Activated CD4-positive, alpha-beta T cell treated with anti-CD3 and anti-CD28 coated beads, Interleukin-2, amount 10 ng/mL, durations not matched to agents 7 days and 5 days (primary cell): ENCODE measurements at regions not wholly inside any gene's neighbourhood (a gene's known extent, or its start where the extent isn't known, plus 50 kb on each side); places are given as distances from the start of the nearest gene placed in this dataset.

Source experiments
- CTCF ChIA-PET: fragments of 350-600 bp; sonication (Branson Sonifier 250); formaldehyde crosslinking; loops from one replicate; lab custom pipeline; 2021; ENCODE audit warnings: antibody characterized with exemption; lab: Charles Lee
- POLR2A ChIA-PET: fragments of 350-600 bp; sonication (Branson Sonifier 250); formaldehyde crosslinking; loops from one replicate; lab custom pipeline; 2021; ENCODE audit warnings: antibody characterized with exemption; lab: Charles Lee
- DNase-seq: peaks from one replicate; pipeline ENCODE4 v3.0.0-alpha.2; 2020
- H3K27ac Mint-ChIP-seq: one replicate; pipeline ENCODE4 v1.8.0; 2021; ENCODE audit warnings: mild to moderate bottlenecking, moderate library complexity, mixed read lengths
- H3K27me3 Mint-ChIP-seq: one replicate; pipeline ENCODE4 v1.8.0; 2021; ENCODE audit warnings: mixed read lengths
- H3K36me3 Mint-ChIP-seq: one replicate; pipeline ENCODE4 v1.8.0; 2021; ENCODE audit warnings: low read depth, mixed read lengths
- H3K4me1 Mint-ChIP-seq: one replicate; pipeline ENCODE4 v1.8.0; 2021; ENCODE audit warnings: mixed read lengths
- H3K4me3 Mint-ChIP-seq: one replicate; pipeline ENCODE4 v1.8.0; 2021; ENCODE audit warnings: mild to moderate bottlenecking, moderate library complexity, mixed read lengths
- H3K9me3 Mint-ChIP-seq: one replicate; pipeline ENCODE4 v1.8.0; 2021; ENCODE audit warnings: mixed read lengths

DNA sequence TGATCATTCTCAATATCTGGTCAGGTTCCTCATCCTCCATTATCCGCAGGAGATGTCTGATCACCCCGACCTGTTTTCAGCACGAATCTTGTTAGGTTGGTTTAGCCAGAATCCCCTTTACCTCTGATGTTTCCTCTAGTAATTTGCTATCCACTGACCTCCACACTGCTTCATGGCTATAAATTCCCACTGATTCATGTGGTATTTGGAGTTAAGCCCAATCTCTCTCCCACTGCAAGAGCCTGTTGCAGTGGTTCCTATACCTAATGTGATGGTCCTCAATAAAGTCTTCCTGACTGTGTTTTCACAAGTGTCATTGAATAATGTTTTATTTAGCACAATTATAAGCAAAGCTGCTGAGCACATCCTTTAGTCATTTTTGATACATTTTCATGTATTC, 124.8 kb upstream of the CNTN3 start:
- no peak overlapping the region for H3K4me3 Mint-ChIP-seq
- H3K27ac Mint-ChIP-seq, result no peak overlapping the region
- H3K4me1 Mint-ChIP-seq, result no peaks in the 10 kb centered on the region

GRCh38 chr3:74722211-74722610, 107.8 kb upstream of the CNTN3 start:
- Mint-ChIP-seq H3K27ac (no peak overlapping the region), H3K9me3 (no peaks in the 10 kb centered on the region), H3K27me3 (no peaks in the 10 kb centered on the region), H3K4me3 (no peak overlapping the region), H3K4me1 (no peaks in the 10 kb centered on the region), H3K36me3 (no peaks in the 10 kb centered on the region)
- CTCF ChIA-PET, result no interaction called here
- POLR2A ChIA-PET, result no interaction called here
- DNase-seq, result no peak

More for the DNA sequence above, 124.8 kb upstream of the CNTN3 start:
- H3K36me3 Mint-ChIP-seq, result no peaks in the 10 kb centered on the region
- H3K27me3 Mint-ChIP-seq, result no peaks in the 10 kb centered on the region
- POLR2A ChIA-PET, result no interaction called here
- CTCF ChIA-PET, result no interaction called here
- no peak for DNase-seq
- peaks cover 2% of the 10 kb centered on the region for H3K9me3 Mint-ChIP-seq

DNA sequence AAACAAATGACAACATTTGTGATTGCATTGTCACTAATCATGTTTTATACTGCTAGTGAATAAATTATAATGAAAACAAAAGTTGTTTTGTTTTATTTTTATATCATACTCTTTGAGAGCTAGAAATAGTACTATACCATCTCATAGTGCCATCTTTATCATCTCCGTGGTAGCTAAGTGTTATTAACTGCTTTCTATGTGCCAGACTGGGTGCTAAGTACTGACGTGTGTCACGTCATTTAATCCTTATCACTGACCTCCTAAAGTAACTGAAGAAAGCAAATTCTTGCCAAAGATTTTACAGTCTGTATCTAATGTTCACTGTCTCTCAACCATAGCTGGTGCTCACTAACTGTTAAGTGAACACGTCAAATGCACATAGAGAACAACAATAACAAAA, 99.5 kb upstream of the CNTN3 start:
- Mint-ChIP-seq H3K4me1 (no peaks in the 10 kb centered on the region), H3K9me3 (peaks cover 14% of the 10 kb centered on the region), H3K27me3 (no peaks in the 10 kb centered on the region), H3K27ac (no peak overlapping the region), H3K4me3 (no peak overlapping the region), H3K36me3 (no peaks in the 10 kb centered on the region)
- DNase-seq, result no peak
- ChIA-PET POLR2A (no interaction called here), CTCF (interaction anchor here (0.6 kb wide), 1 partner anchor 753 kb away, joined by 3 read pairs; no protein-coding TSS in a partner anchor)

GRCh38 chr3:74711913-74712512, 97.6 kb upstream of the CNTN3 start:
- Mint-ChIP-seq H3K27me3 (no peaks in the 10 kb centered on the region), H3K4me1 (no peaks in the 10 kb centered on the region), H3K9me3 (peaks cover 14% of the 10 kb centered on the region), H3K4me3 (no peak overlapping the region), H3K27ac (no peak overlapping the region), H3K36me3 (no peaks in the 10 kb centered on the region)
- POLR2A ChIA-PET, result no interaction called here
- DNase-seq, result no peak
- CTCF ChIA-PET, result no interaction called here

- Mint-ChIP-seq H3K27ac (no peak overlapping the region), H3K4me1 (no peaks in the 10 kb centered on the region), H3K36me3 (no peaks in the 10 kb centered on the region), H3K9me3 (peaks cover 12% of the 10 kb centered on the region), H3K4me3 (no peak overlapping the region), H3K27me3 (no peaks in the 10 kb centered on the region)
- ChIA-PET POLR2A (no interaction called here), CTCF (no interaction called here)
- no peak for DNase-seq
Measured at GRCh38 chr3:74709951-74710350, 95.5 kb upstream of the CNTN3 start.

GRCh38 chr3:74693696-74694393, 79.4 kb upstream of the CNTN3 start:
- H3K9me3 Mint-ChIP-seq, result peaks cover 2% of the 10 kb centered on the region
- DNase-seq, result no peak
- no peak overlapping the region for H3K4me3 Mint-ChIP-seq
- ChIA-PET POLR2A (no interaction called here), CTCF (no interaction called here)
- H3K36me3 Mint-ChIP-seq, result no peaks in the 10 kb centered on the region
- no peak overlapping the region for H3K27ac Mint-ChIP-seq
- no peaks in the 10 kb centered on the region for H3K4me1 Mint-ChIP-seq
- no peaks in the 10 kb centered on the region for H3K27me3 Mint-ChIP-seq

DNA sequence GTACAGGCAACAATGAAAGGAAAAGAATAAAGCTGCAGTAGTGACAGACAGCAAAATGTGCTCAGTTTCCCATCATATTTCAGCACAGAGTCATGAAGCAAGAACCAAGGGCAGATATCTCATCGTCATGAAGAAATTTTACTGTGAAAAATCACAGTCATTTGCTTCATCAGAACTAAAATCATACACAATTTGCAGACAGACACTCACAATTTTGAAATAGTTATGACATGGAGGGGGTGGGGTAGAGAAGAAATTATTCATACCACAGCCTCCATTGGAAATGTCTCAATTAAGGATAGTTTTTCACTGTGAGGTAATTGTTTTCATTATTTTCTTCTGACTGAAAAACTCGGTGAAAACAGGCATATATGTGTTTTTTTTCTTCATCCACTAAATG, 78.8 kb upstream of the CNTN3 start:
- no peak overlapping the region for H3K27ac Mint-ChIP-seq
- H3K27me3 Mint-ChIP-seq, result no peaks in the 10 kb centered on the region
- H3K4me1 Mint-ChIP-seq, result no peaks in the 10 kb centered on the region
- no peak overlapping the region for H3K4me3 Mint-ChIP-seq
- peaks cover 2% of the 10 kb centered on the region for H3K9me3 Mint-ChIP-seq
- ChIA-PET POLR2A (no interaction called here), CTCF (no interaction called here)
- H3K36me3 Mint-ChIP-seq, result no peaks in the 10 kb centered on the region
- DNase-seq, result no peak

DNA sequence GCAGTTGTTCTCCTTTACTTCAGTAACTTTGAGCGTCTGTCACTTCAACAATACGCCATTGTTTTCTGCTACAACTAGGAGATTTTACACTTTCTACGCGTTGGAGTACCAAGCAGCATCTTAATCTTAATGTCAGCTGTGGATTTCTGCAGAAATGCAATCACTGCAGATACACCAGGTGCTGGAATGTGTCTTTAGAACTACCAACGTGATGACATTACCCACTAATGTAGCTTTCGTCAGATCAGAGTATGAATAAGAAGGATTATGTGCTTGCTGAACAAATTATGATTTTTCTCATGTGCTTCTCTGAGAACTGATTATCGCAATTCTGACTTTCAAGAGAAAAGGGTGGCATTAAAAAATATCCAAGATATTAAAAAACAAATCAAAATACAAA, 77.5 kb upstream of the CNTN3 start:
- ChIA-PET CTCF (no interaction called here), POLR2A (no interaction called here)
- Mint-ChIP-seq H3K4me3 (no peak overlapping the region), H3K27ac (no peak overlapping the region), H3K9me3 (peaks cover 2% of the 10 kb centered on the region), H3K4me1 (no peaks in the 10 kb centered on the region), H3K36me3 (no peaks in the 10 kb centered on the region), H3K27me3 (no peaks in the 10 kb centered on the region)
- no peak for DNase-seq

- Mint-ChIP-seq H3K4me3 (no peak overlapping the region), H3K36me3 (no peaks in the 10 kb centered on the region), H3K4me1 (no peaks in the 10 kb centered on the region), H3K9me3 (peaks cover 3% of the 10 kb centered on the region), H3K27me3 (no peaks in the 10 kb centered on the region), H3K27ac (no peak overlapping the region)
- POLR2A ChIA-PET, result no interaction called here
- no peak for DNase-seq
- CTCF ChIA-PET, result no interaction called here
Measured at GRCh38 chr3:74673326-74673725, 58.9 kb upstream of the CNTN3 start.

DNA sequence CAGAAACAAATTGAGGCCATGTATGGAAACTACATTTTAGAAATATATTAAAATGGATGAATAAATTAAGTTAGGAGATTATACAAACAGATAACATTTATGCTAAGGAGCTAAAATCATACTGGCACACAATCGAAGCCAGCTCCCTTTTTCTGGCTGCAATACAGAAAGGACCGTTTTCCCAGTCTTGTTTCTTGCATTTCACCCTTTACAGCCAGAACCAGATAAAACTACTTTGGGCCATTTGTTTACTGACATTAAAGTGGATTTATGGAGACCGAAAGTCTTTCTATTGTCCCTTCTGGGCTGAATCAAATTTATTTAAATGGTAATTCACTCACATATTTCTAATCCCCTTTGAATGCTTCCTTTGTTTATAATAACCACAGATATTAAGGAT, 50.1 kb upstream of the CNTN3 start:
- H3K9me3 Mint-ChIP-seq, result peaks cover 5% of the 10 kb centered on the region
- H3K27ac Mint-ChIP-seq, result no peak overlapping the region
- no peak for DNase-seq
- POLR2A ChIA-PET, result no interaction called here
- no peak overlapping the region for H3K4me3 Mint-ChIP-seq
- H3K4me1 Mint-ChIP-seq, result no peaks in the 10 kb centered on the region
- no peaks in the 10 kb centered on the region for H3K27me3 Mint-ChIP-seq
- H3K36me3 Mint-ChIP-seq, result no peaks in the 10 kb centered on the region
- CTCF ChIA-PET, result no interaction called here
